GM19025 (cell line): ENCODE measurements at regions not wholly inside any gene's neighbourhood (a gene's known extent, or its start where the extent isn't known, plus 50 kb on each side); places are given as distances from the start of the nearest gene placed in this dataset.

Experiments
- ATAC-seq: cut with Tn5 transposase; IDR thresholded peaks from one replicate; pipeline ENCODE4 v1.9.1; 2021; ENCODE audit warnings: mild to moderate bottlenecking, low read depth, moderate library complexity; ENCODE audit not compliant: unreplicated experiment

DNA sequence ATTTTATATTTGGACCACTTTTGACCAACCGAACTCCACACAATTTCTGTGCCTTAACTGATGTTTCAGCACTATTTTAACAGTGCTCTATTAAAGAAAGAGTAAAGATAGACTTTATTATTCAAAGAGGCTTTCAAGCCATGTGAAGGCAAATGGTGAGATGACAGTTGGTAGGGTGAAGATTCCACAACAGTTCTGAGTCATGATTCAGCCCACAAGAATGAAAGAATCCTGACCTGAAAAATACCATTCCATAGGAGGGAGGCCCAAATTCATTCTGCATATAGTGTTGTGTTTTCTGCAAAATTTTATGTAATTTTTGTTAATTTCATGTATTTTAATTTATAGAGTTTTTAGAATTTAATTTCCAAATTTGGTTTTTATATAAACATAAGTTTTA lies 135.6 kb upstream of the STAC start:
- ATAC-seq = no peak

DNA sequence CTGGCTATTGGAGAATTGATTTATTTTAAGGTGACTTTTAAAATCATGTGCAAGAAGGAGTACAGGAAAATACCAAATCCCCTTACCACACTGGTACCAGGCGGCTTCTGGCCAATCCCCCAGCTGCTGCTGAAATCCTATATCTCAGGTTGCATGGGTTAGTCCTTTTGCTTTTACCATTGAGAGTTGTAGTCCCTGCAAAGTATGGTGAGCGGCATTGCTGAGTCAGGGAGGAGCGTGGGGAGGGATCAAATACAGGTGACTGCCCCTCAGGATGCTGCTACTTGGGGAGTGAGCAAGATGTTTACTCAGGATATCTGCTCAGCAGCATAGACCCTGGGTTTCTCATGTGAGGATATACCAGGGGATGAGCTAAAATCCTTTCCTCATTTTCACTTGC lies 131.9 kb upstream of the STAC start:
- ATAC-seq = no peak

DNA sequence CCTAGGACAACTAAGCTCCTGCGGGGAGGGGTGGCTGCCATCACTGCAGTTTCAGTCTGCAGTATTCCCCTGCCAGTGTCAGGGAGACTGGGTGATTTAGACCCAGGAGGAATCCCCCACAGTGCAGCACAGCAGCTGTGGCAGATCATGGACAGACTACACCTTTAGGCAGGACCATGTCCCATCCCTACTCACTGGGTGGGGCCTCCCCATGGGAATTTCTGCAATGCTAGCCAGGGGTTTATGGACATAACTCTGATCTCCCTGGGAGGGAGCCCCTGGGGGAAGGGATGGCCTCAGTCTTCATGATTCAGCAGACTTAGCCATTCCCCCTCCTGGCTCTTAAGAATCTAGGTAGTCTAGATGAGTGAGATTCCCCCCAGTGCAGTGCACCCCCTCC lies 130.1 kb upstream of the STAC start:
- ATAC-seq = no peak

DNA sequence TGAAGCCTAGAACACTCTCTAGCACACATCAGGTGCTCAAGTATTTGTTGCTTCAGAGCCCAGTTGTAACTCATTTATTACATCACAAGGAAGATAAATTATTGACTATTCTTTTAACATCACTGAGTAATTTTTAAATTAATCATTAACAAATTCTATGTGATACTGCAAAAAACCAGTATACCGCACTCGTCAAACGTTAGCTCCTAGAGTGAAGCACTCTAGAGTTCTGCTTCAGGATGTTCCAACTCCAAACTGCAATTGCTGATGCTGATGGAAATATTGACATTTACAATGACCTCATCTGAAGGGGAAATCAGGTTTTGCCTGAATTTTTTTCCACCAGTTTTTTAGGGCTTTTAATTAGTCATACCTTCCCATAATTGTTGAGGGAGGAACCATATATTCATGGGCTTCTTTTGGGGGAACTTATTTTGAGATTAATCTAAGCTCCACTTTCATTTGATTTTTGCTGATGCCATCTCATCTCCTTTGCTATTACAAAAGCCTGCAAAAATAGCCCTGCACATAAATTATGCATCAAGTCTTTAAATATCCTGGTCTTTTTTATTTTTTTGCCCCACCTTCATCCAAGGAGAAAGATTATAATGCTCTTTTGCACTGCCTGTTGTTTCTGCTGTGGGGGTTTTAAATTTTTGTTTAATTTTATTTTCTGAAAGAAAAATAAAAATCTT lies 123.0 kb upstream of the STAC start:
- no peak for ATAC-seq

DNA sequence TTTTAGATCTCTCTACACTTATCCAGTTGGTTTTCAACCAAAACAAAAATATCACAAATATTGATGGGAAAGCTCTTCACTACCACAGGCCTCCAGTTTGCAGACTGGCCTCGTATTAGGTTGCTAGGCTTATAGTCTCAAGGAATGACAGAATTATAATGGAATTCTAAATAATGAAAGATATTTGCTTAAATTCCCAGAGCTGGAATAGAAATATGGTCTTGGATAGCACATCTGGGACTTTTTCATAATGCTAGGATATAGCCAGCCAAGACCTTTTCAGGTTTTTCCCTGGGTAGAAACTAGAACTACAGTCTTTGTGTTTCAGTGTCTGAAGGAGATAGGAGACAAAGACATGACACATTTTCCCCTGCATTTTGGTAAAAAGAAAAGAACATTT lies 121.9 kb upstream of the STAC start:
- ATAC-seq = no peak

DNA sequence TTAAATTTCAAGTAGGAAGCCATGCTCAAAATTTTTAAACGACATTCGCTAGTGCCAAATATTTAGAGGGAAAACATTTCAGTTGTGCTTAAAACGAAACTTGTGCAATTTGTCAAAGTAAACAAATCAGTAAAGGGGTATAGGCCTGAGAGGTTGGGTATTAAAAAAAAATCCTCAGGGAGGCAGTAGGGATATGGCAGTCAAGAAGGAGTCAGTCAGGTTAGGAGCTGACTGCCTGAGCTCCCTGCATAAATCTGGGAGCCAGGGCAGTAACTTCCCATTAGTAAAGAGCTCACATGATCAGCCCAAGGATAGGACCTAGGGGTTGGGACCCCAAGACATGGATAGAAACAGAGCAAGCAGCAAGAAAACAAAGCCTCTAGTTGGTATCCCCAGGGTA lies 120.7 kb upstream of the STAC start:
- no peak for ATAC-seq

DNA sequence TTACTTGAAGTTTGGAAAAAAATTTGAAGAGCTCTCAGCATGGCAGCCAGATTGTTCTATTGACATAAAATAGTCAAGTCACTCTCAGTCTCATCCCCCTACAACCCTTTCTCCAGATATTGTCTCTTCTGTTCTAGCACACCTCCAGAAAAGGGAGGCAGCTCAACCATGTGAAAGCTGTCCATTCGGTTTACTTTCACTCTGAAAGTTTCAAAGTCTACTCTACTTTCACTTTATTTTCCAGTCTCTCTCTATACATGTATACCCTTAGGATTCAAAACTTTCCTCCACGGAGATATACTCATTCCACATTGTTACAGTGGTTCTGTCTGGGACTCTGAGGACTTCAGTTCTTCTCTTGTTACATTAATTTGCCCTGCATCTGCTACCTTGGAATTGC lies 111.0 kb upstream of the STAC start:
- no peak for ATAC-seq

DNA sequence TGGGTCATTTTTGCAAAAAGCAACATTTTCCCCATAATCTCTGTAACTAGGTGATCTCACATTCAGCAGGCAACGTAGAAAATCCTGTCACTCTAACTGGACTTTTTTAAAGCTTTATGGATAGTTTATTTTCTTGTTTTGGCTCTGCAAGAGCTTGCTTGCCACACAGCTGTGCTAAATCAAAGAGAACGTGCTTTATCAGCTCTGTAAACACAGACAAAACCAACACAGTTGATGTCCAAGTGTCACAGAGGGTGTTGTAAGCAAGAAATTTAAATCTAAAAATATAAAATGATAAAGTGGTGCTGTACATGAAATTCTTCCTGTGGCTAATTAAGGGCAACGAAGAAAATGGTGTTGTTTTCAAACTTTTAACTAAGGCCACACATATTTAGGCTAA lies 97.5 kb upstream of the STAC start:
- no peak for ATAC-seq

DNA sequence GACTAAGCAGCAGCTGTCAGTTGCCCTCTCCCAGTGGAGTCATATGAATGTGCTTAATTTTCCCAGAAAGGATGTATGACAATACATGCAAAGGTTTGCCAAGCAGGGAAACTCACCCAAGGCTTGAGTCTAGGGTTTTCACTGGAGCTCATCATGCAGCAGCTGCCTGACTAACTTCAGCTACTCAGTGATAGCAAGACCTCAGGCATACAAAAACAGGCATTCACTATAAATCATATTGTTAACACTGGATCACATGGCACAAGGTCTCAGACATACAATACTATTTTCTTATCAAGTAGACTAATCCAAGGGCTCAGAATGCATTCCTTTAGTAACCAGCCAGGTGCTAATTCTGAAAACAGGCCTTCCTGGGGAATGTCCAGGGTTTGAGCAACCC lies 85.0 kb upstream of the STAC start:
- no peak for ATAC-seq

DNA sequence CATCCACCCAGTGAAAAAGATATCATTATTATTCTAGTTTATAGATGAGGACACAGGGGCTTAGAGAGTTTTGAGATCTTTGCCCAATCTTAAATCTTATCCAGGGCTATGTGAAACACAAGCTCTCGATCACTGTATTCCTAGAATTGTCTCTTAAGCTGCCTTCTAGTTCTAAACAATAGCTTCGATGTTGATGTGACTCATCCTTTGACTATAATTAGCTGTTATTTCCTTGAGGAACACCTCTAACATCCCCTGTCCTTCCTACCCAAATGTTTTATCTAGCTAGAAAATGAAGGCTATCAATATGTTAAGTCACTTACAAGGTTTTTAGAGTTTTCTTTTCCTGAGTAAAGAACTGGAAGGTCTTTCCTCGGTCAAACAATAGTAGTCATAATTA lies 83.1 kb upstream of the STAC start:
- no peak for ATAC-seq

DNA sequence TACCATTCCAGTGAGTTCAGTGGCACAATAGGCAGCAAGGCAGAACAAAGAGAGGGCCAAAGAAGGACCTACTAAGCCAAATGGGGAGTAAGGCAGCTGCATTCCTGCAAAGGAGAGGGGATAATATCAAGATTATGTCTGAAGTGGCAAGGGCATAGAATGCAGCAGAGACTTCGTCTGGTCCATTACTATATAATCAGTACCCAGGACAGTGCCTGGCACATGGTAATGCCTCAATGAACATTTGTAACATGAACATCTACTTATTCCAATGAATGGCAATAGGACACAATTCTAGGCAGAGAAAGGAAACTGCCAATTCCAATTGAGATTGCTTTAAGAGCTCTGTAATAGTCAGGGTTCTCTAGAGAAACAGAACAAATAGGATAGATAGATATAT lies 82.1 kb upstream of the STAC start:
- ATAC-seq = no peak

DNA sequence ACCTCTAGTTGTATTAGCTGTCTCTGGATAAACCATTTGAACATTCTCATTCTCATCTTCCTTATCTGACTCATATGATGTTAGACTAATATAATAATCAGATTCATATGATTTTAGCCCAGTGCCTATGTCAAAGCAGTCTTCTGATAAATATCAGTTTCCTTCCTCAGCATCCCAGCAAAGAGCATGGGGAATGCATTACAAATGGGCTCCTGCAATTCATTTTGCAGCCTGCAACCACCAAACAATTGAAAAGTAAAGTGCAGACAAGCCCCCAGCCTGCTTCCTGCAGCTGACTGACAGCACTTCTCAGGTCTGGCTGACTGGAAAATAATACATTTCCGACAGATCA lies 78.2 kb upstream of the STAC start:
- no peak for ATAC-seq

DNA sequence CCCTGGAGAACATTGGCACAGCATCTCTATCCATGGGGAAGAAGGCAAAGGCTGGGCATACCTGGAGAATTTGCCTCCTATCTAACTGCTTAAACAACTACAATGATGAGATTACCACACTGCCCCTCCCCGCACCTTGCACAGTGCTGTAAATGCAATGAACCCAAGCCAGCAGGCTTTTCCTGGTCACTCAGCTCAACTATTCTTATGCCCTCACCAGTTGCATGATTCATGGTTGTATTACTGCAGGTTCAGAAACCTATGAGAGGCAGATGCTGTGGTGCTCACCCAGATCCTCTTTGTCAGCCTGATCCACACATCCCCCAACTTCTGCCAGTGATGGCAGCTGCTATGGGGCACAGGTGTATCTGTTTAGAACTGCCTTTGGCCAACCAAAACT lies 77.7 kb upstream of the STAC start:
- no peak for ATAC-seq

DNA sequence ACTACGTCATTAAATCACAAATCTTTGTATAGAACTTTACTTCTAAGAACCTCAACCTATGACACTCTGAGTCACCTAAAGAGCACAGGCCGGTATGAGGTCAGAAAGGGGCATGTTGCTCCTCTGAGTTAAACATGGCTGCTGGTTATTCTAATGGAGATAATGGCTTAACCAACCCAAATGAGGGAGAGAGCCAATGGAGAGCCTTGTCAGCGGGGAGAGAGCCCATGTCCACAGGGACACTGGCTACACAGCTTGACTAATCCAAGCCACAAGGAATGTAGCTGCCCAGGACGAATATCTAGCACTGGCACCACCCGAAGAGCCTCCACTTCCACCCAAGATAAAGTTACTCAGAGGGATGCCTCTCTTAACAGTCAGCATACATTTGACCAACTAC lies 77.0 kb upstream of the STAC start:
- no peak for ATAC-seq

DNA sequence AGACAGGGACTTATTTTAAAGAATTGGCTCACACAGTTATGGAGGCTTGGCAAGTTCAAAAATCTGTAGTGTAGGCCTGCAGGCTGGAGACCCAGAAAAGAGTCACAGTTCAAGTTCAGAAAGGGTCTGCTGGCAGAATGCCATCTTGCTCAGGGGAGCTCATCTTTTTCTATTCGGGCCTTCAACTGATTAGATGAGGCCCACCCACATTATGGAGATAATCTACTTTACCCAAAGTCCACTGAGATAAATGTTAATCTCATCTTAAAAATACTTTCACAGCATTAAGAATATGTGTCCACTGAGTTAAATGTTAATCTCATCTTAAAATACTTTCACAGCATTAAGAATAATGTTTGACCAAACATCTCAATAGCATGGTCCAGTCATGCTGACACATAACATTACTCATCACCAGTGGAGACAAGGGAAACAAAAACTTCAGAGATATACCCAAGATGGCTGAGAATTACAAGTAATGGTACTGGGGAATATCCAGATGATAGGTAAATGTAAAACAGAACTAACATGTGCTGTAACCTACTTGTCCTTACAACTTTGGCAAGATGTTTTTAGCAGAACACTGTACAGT lies 74.3 kb upstream of the STAC start:
- no peak for ATAC-seq

DNA sequence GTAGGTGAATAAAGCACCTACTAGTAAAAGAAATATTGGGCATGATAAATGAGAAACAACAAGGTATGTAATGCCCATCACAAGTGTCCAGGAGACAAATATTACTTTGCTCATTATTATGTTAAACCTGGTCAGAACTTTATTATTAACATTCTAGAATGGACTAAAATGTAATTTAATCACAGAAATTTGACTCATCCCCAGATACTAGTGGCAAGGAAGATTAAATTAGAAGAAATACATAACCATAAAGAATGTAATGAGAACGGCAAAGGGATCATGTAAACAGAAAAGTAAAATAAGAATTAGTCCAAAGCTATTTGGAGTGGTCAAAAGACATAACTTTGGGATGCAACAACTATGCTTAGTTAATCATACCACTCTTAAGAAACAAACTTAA lies 71.2 kb upstream of the STAC start:
- ATAC-seq = no peak

DNA sequence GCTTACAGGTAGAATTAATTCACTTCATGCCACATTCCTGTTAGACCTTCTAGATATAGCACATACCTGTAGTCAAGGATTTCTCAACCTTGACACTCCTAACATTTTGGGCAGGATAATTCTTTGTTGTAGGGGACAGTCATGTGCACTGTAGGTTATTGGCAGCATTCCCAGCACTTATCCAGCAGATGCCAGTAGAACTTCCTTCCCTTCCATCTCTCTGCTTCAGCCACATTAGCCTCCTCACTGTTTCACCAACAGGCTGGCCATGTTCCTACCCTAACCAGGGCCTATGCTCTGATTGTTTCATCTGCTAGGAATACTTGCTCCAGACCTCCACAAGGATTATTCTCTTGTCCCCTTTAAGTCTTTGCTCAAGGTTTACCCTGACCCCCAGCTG lies 68.0 kb upstream of the STAC start:
- ATAC-seq = no peak

DNA sequence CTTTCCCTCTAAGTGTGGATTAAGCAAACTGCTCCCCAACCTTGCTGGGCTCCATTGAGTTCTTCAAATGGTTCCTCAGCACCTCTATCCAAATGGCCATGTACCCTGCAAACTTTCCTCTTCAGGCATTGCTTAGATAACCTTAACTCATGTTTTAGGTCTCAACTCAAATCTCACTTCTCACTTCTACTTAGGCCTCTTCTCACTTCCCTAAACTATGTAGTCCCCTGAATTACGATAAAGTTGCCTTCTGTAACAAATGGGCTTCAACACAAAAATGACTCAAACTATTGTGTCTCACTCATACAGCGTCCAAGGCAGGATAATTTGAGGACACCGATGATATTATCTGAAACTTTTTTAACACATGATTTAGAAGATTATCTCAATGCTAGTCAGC lies 62.4 kb upstream of the STAC start:
- ATAC-seq = peak; percentile 46

DNA sequence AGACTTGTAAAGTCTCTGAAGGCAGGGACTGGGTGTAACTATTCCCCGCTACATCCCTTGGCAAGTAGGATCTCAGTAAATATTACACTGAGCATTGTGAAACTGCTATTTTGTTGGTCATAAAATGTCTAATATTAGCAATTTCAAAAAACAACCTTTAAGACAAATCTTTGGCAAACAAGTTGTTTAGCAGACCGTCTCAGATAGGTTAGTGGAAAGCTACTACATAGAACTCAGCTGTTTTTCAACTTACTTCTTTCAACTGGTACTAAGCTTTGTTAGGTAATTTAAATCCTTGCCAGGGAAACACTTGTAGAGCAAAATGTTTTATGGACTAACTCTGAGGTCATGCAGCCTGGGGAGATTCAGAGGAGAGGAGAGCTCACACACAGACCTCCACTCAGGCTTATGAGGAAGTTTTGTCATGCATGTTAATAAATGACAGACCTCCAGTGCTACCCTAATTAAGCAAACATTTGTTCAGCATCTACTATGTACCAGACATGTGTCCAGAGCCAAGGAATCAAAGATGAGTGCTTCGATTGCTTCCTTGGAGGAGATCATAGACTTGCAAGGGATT lies 61.6 kb upstream of the STAC start:
- ATAC-seq = no peak

DNA sequence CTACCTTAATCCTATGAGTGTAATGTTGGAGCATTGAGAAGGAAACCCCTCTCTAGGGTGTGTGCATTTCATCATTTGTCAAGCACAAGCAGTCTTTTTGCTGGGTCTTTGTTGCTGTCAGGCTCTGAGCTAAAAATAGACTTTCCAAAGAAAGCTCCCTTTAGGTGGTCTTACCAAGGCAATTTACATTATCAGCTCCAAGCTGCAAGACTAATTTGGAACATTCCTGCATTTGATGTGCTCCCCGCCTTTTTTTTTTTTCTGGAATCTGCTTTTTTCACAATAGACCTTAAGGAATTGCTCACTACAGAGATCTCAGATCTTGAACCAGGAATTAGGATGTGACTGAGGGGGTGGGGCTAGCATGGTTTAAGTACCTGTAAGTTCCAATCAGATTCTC lies 60.6 kb upstream of the STAC start:
- no peak for ATAC-seq
